ENCODE measurements at regions not wholly inside any gene's neighbourhood (a gene's known extent, or its start where the extent isn't known, plus 50 kb on each side); places are given as distances from the start of the nearest gene placed in this dataset.

DNA sequence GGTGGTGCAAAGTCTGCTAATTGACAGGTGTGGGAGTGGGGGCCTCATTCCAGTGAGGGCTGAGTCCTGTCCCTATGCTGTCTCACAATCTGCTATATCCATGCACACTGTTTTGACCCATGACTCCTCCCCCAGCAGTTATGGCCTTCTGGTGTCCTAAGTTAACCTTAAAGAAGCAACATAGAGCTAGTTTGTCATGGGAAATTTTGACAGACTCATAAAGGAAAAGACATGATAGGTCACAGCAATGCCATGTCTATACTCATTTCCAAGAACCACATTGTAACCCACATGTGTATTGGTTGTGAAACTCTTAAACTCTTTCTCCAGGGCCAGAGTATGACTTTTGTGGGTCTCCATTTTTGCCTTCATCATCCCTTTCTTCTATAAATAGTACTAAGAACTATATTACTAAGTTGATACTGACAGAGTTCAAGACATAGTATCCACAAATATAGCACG, 78.2 kb upstream of the SLC1A4 start:
- no peak for TF ChIP-seq ZNF585B (tag by site-specific recombination; IDR thresholded peaks at IDR 0.05)
- TF ChIP-seq GLIS2 (tag by site-specific recombination; IDR thresholded peaks at IDR 0.05) = no peak
- TF ChIP-seq ZNF600 (tag by site-specific recombination; IDR thresholded peaks at IDR 0.05) = no peak
- no peak for TF ChIP-seq ZSCAN30 (tag by site-specific recombination; IDR thresholded peaks at IDR 0.05)
- Histone ChIP-seq H3K4me1 (ENCODE audit: control insufficient read depth, insufficient read depth, low read length) (no peaks in the 10 kb centered on the region; the same call in 1 of the 2 replicates), H3K4me3 (ENCODE audit: low read depth, low read length) (no peak overlapping the region), H3K36me3 (ENCODE audit: control insufficient read depth in 2 of 2, insufficient read depth in 1 of 2, low read length in 2 of 2) (no peaks in the 10 kb centered on the region), H3K9me3 (ENCODE audit: control insufficient read depth, insufficient read depth, low read depth, low read length) (no peaks in the 10 kb centered on the region), H3K27ac (ENCODE audit: extremely low read depth, low read depth, low read length) (no peak overlapping the region)
- ChIA-PET POLR2A (no interaction called here), CTCF (interaction anchor here (0.6 kb wide), 2 partner anchors 274 to 895 kb away, joined by 3 to 4 read pairs; no protein-coding TSS in a partner anchor)

DNA sequence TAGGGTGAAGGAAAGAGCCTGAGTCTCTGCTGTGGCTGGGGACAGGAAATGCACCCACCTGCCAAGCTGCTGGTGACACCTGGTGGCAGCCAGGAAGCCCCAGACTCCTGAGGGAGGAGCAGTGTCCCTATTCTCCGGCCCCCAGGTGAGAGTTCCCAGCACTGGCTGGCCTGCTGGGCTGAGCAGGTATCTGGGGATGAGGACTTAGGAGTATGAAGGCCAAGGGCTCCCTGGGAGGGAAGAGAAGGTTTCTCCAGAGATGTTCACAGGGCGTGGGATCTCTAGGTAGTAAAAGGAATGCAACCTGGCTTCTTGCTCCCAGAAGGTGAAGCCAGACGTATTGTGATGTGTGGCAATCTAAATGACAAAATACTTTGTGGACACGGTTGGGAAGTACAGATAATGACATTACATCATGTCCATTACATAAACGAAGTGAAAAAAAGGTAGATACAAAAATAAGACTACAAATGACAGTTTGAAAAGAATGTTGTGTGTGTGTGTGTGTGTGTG, 75.8 kb upstream of the SLC1A4 start:
- Histone ChIP-seq H3K9me3 (ENCODE audit: control insufficient read depth, insufficient read depth, low read depth, low read length) (no peaks in the 10 kb centered on the region), H3K27ac (ENCODE audit: extremely low read depth, low read depth, low read length) (no peak overlapping the region), H3K4me3 (ENCODE audit: low read depth, low read length) (no peak overlapping the region), H3K4me1 (ENCODE audit: control insufficient read depth, insufficient read depth, low read length) (no peaks in the 10 kb centered on the region; the same call in 1 of the 2 replicates), H3K36me3 (ENCODE audit: control insufficient read depth in 2 of 2, insufficient read depth in 1 of 2, low read length in 2 of 2) (no peaks in the 10 kb centered on the region)
- ChIA-PET POLR2A (no interaction called here), CTCF (interaction anchor here (0.6 to 1.6 kb wide), 11 partner anchors 9 to 583 kb away, joined by 3 to 8 read pairs (median 4); partner anchors contain the start of gene AFTPH)
- TF ChIP-seq ZNF132 (tag by site-specific recombination; IDR thresholded peaks at IDR 0.05; ENCODE audit: borderline replicate concordance) = no peak
- no peak for TF ChIP-seq ZNF626 (tag by site-specific recombination; IDR thresholded peaks at IDR 0.05)
- TF ChIP-seq ZNF169 (tag by site-specific recombination; IDR thresholded peaks at IDR 0.05) = no peak
- no peak for TF ChIP-seq GFI1B (tag by site-specific recombination; IDR thresholded peaks at IDR 0.05)
- TF ChIP-seq, protein P1, sequence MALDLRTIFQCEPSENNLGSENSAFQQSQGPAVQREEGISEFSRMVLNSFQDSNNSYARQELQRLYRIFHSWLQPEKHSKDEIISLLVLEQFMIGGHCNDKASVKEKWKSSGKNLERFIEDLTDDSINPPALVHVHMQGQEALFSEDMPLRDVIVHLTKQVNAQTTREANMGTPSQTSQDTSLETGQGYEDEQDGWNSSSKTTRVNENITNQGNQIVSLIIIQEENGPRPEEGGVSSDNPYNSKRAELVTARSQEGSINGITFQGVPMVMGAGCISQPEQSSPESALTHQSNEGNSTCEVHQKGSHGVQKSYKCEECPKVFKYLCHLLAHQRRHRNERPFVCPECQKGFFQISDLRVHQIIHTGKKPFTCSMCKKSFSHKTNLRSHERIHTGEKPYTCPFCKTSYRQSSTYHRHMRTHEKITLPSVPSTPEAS (tag by site-specific recombination; IDR thresholded peaks at IDR 0.05) = 0 out of 2 replicates have a peak, but pooled peaks have one; percentile 26
- TF ChIP-seq ZBTB1 (tag by site-specific recombination; IDR thresholded peaks at IDR 0.05) = no peak
- TF ChIP-seq GLI4 (tag by site-specific recombination; IDR thresholded peaks at IDR 0.05) = no peak
- no peak for TF ChIP-seq PRDM1 (tag by site-specific recombination; IDR thresholded peaks at IDR 0.05)
- TF ChIP-seq, protein P2, sequence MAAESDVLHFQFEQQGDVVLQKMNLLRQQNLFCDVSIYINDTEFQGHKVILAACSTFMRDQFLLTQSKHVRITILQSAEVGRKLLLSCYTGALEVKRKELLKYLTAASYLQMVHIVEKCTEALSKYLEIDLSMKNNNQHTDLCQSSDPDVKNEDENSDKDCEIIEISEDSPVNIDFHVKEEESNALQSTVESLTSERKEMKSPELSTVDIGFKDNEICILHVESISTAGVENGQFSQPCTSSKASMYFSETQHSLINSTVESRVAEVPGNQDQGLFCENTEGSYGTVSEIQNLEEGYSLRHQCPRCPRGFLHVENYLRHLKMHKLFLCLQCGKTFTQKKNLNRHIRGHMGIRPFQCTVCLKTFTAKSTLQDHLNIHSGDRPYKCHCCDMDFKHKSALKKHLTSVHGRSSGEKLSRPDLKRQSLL (tag by site-specific recombination; IDR thresholded peaks at IDR 0.05) = no peak
- TF ChIP-seq ZNF23 (tag by site-specific recombination; IDR thresholded peaks at IDR 0.05; ENCODE audit: borderline replicate concordance) = no peak
- TF ChIP-seq ZNF146 (tag by site-specific recombination; IDR thresholded peaks at IDR 0.05) = no peak
- no peak for TF ChIP-seq ZNF404 (tag by site-specific recombination; IDR thresholded peaks at IDR 0.05)
- no peak for TF ChIP-seq KLF7 (tag by site-specific recombination; IDR thresholded peaks at IDR 0.05; ENCODE audit: borderline replicate concordance)
- TF ChIP-seq, protein P3, sequence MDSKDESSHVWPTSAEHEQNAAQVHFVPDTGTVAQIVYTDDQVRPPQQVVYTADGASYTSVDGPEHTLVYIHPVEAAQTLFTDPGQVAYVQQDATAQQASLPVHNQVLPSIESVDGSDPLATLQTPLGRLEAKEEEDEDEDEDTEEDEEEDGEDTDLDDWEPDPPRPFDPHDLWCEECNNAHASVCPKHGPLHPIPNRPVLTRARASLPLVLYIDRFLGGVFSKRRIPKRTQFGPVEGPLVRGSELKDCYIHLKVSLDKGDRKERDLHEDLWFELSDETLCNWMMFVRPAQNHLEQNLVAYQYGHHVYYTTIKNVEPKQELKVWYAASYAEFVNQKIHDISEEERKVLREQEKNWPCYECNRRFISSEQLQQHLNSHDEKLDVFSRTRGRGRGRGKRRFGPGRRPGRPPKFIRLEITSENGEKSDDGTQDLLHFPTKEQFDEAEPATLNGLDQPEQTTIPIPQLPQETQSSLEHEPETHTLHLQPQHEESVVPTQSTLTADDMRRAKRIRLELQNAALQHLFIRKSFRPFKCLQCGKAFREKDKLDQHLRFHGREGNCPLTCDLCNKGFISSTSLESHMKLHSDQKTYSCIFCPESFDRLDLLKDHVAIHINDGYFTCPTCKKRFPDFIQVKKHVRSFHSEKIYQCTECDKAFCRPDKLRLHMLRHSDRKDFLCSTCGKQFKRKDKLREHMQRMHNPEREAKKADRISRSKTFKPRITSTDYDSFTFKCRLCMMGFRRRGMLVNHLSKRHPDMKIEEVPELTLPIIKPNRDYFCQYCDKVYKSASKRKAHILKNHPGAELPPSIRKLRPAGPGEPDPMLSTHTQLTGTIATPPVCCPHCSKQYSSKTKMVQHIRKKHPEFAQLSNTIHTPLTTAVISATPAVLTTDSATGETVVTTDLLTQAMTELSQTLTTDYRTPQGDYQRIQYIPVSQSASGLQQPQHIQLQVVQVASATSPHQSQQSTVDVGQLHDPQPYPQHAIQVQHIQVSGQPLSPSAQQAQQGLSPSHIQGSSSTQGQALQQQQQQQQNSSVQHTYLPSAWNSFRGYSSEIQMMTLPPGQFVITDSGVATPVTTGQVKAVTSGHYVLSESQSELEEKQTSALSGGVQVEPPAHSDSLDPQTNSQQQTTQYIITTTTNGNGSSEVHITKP (tag by site-specific recombination; IDR thresholded peaks at IDR 0.05) = no peak
- TF ChIP-seq, protein P4, sequence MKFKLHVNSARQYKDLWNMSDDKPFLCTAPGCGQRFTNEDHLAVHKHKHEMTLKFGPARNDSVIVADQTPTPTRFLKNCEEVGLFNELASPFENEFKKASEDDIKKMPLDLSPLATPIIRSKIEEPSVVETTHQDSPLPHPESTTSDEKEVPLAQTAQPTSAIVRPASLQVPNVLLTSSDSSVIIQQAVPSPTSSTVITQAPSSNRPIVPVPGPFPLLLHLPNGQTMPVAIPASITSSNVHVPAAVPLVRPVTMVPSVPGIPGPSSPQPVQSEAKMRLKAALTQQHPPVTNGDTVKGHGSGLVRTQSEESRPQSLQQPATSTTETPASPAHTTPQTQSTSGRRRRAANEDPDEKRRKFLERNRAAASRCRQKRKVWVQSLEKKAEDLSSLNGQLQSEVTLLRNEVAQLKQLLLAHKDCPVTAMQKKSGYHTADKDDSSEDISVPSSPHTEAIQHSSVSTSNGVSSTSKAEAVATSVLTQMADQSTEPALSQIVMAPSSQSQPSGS (tag by site-specific recombination; IDR thresholded peaks at IDR 0.05; ENCODE audit: low read depth) = peak; percentile 52; the same call in 1 of the 2 replicates
- TF ChIP-seq KLF16 (tag by site-specific recombination; IDR thresholded peaks at IDR 0.05) = no peak
- no peak for TF ChIP-seq ZNF501 (tag by site-specific recombination; IDR thresholded peaks at IDR 0.05)
- TF ChIP-seq ZFP41 (tag by site-specific recombination; IDR thresholded peaks at IDR 0.05; ENCODE audit: borderline replicate concordance) = no peak
- no peak for TF ChIP-seq ZNF133 (tag by site-specific recombination; IDR thresholded peaks at IDR 0.05)
- TF ChIP-seq ZNF561 (tag by site-specific recombination; IDR thresholded peaks at IDR 0.05; ENCODE audit: borderline replicate concordance) = no peak
- TF ChIP-seq ZNF121 (tag by site-specific recombination; IDR thresholded peaks at IDR 0.05) = no peak
- TF ChIP-seq ZNF776 (tag by site-specific recombination; IDR thresholded peaks at IDR 0.05; ENCODE audit: borderline replicate concordance) = no peak
- TF ChIP-seq, protein P5, sequence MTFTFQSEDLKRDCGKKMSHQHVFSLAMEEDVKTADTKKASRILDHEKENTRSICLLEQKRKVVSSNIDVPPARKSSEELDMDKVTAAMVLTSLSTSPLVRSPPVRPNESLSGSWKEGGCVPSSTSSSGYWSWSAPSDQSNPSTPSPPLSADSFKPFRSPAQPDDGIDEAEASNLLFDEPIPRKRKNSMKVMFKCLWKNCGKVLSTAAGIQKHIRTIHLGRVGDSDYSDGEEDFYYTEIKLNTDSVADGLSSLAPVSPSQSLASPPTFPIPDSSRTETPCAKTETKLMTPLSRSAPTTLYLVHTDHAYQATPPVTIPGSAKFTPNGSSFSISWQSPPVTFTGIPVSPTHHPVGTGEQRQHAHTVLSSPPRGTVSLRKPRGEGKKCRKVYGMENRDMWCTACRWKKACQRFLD (tag by site-specific recombination; IDR thresholded peaks at IDR 0.05) = no peak
- no peak for TF ChIP-seq ZNF521 (tag by site-specific recombination; IDR thresholded peaks at IDR 0.05)

All from HEK293 (cell line).